Astrocyte of the cerebellum (primary cell): ENCODE measurements at regions not wholly inside any gene's neighbourhood (a gene's known extent, or its start where the extent isn't known, plus 50 kb on each side); places are given as distances from the start of the nearest gene placed in this dataset.

Experiments used
- DNase-seq: peaks from one replicate; pipeline ENCODE4 v3.0.0-alpha.2; 2011; ENCODE audit warnings: low read depth
- H3K4me3 ChIP-seq: 2 replicates; pipeline ENCODE4 v1.5.1; 2011; ENCODE audit warnings: mild to moderate bottlenecking, low read depth, low read length, moderate library complexity
- in situ Hi-C: cut with HindIII; loops from 2 replicates; pipeline ENCODE4 v1.10.0; 2017; ENCODE audit warnings: low sequenced_read_pairs
- TF ChIP-seq, protein P1 (sequence below): IDR thresholded peaks from 2 replicates; pipeline ENCODE4 v1.5.1; 2012; ENCODE audit warnings: low read length, low read depth, moderate library complexity, mild to moderate bottlenecking; ENCODE audit errors: missing control alignments

DNA sequence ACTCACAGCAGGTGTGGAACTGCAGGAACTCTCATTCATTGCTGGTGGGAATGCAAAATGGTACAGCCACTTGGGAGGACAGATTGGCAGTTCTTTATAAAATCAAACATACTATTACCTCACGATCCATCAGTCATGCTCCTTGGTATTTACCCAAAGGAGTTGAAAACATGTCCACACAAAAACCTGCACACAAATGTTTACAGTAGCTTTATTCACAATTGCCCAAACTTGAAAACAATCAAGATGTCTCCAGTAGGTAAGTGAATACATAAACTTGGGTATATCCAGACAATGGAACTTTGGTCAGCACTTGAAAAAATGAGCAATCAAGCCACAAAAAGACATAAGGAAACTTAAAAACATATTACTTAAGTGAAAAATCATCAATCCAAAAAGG, 215.5 kb downstream of the IRX1 start:
- in situ Hi-C loops, result no loop called here
- DNase-seq, result no peak
- H3K4me3 ChIP-seq, result no peak overlapping the region
- TF ChIP-seq, protein P1, sequence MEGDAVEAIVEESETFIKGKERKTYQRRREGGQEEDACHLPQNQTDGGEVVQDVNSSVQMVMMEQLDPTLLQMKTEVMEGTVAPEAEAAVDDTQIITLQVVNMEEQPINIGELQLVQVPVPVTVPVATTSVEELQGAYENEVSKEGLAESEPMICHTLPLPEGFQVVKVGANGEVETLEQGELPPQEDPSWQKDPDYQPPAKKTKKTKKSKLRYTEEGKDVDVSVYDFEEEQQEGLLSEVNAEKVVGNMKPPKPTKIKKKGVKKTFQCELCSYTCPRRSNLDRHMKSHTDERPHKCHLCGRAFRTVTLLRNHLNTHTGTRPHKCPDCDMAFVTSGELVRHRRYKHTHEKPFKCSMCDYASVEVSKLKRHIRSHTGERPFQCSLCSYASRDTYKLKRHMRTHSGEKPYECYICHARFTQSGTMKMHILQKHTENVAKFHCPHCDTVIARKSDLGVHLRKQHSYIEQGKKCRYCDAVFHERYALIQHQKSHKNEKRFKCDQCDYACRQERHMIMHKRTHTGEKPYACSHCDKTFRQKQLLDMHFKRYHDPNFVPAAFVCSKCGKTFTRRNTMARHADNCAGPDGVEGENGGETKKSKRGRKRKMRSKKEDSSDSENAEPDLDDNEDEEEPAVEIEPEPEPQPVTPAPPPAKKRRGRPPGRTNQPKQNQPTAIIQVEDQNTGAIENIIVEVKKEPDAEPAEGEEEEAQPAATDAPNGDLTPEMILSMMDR, result no peak

DNA sequence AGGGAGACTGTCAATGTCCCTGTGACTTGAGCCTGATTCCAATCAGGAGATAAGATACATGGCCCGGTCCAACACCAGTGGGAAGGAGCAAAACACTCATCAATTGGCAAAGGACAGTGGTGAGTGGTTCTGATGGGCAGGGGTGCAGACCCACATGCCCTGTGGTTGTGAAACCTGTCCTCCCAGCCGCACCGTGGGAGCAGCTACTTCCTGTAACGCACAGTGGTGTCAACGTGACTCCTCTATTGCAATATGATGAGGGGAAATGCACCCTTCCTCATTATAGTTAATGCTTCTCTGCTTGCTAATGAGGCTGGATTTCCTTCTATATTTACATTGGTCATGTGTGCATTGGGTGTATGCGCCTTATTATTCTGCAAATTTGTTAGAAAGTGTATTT, 223.0 kb downstream of the IRX1 start:
- no peak for DNase-seq
- in situ Hi-C loops, result no loop called here
- TF ChIP-seq, protein P1, result no peak
- H3K4me3 ChIP-seq, result no peak overlapping the region

GRCh38 chr5:3825531-3826451, 230.2 kb downstream of the IRX1 start:
- TF ChIP-seq, protein P1, result no peak
- H3K4me3 ChIP-seq, result no peak overlapping the region

DNA sequence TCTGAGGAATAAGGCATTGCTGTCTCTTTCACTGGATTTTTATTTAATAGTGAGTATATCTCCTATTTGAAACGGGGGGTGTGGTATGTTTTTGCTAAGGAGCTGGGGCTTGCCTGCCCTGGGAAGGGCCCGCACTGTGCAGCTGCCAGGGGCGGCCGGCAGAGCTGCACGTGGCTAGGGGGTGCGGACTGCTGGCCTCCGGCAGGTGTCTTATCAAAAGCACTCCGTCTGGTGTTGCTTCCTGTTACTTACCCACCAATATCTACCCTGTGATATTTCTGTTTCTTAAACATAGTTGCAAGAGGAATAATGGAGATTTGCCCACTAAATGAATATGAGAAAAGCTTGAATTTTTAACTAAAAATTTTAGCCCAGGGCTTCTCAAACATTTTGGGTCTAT, 232.0 kb downstream of the IRX1 start:
- no peak for DNase-seq
- no peak overlapping the region for H3K4me3 ChIP-seq
- TF ChIP-seq, protein P1, result no peak
- in situ Hi-C loops, result no loop called here

More at GRCh38 chr5:3825531-3826451, 230.2 kb downstream of the IRX1 start:
- DNase-seq, result peak; percentile 55
- in situ Hi-C loops, result no loop called here

DNA sequence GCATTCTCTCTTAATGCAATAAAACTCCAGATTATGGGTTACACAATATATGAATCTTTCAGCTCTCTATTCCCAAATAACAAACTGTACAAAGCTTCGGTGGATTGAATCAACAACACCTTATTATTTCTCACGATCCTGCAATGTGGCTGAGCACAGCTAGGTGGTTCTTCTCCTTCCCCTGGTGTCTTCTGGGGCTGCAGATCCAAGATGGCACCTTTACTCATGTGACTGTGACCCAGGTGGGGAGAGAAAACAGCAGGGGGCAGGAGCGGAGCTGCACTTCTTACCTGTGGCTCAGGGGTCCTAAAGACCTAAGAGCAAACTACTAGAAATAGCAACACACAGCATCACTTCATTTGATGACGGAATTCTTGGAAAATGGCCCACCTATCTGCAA, 233.1 kb downstream of the IRX1 start:
- DNase-seq, result no peak
- in situ Hi-C loops, result no loop called here
- TF ChIP-seq, protein P1, result no peak
- H3K4me3 ChIP-seq, result no peak overlapping the region

DNA sequence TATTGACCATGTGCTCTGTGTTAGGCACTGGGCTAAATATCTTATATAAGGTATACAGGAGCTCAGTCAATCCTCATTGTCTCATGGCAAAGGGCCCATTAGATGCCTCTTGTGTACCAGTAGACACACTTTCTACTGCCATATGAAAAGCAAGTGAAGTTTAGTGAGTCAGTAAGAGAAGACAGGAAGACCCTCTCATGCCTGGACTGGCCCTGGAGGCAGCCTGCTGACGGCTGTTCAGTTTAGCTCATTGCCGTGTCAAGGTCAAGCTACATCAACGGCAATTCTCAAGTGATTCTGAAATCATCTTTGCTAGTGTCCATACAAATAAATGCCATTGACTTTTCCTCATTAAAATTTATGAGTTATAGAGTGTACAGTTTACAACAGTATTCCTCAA, 237.9 kb downstream of the IRX1 start:
- TF ChIP-seq, protein P1, result no peak
- H3K4me3 ChIP-seq, result no peak overlapping the region
- no peak for DNase-seq
- in situ Hi-C loops, result no loop called here
